Mucosa of stomach (tissue), 1 donor: ENCODE measurements at regions not wholly inside any gene's neighbourhood (a gene's known extent, or its start where the extent isn't known, plus 50 kb on each side); places are given as distances from the start of the nearest gene placed in this dataset.

Source experiments
- H3K27me3 ChIP-seq: one replicate; pipeline ENCODE4 v1.7.0; 2013; ENCODE audit warnings: mild to moderate bottlenecking, low read length; ENCODE audit not compliant: control insufficient read depth, insufficient read depth
- H3K36me3 ChIP-seq: one replicate; pipeline ENCODE4 v1.7.0; 2013; ENCODE audit warnings: low read length; ENCODE audit not compliant: control insufficient read depth, insufficient read depth
- H3K4me1 ChIP-seq: one replicate; pipeline ENCODE4 v1.7.0; 2013; ENCODE audit warnings: mild to moderate bottlenecking, low read length; ENCODE audit not compliant: control insufficient read depth, insufficient read depth
- H3K4me3 ChIP-seq: one replicate; pipeline ENCODE4 v1.7.0; 2013; ENCODE audit warnings: low read length
- H3K9ac ChIP-seq: one replicate; pipeline ENCODE4 v1.7.0; 2013; ENCODE audit warnings: mild to moderate bottlenecking, low read length, moderate library complexity
- H3K9me3 ChIP-seq: one replicate; pipeline ENCODE4 v1.7.0; 2013; ENCODE audit warnings: mild to moderate bottlenecking, low read length, moderate library complexity; ENCODE audit not compliant: control insufficient read depth
- donor health status: Pancreatic carcinoma.

DNA sequence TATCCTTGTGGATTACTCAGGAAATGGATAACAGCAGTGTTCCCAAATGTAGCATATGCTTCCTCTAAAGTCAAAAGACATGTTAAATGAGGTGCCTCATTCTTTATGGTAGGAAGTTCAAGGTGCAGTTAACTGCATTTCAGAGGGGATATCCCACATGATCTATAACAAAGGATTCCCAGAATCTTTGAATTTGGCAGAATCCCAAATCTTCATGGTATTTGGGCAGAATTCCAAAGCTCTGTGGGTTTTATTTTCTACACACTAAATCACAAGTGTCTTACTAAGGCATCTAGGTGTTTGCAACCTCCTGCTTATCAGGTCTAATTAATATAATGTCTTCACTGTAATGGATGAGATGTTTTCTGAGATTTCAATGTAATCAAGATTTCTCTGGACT lies 364.3 kb upstream of the MAN1A1 start:
- H3K27me3 ChIP-seq = no peaks in the 10 kb centered on the region
- H3K4me3 ChIP-seq = no peak overlapping the region
- H3K9me3 ChIP-seq = no peaks in the 10 kb centered on the region
- no peaks in the 10 kb centered on the region for H3K36me3 ChIP-seq
- H3K4me1 ChIP-seq = no peaks in the 10 kb centered on the region
- no peak overlapping the region for H3K9ac ChIP-seq

DNA sequence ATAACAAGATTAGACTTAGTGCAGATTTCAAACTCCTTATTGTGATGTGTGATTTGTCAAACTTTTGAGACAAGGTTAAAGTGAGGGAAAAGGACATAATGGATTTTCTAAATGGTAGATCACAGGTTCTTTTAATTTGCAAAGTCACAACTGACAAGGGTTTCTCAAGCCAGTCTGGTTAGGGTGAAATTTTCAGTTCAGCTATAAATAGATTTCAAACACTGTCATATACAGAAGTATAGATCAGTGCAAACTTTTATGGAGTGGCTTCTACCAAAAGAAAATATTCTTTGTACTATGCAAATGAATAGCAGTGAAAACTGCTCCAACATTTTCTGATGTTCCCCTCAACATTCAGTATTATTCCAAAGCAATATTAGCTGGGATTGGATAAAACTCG lies 337.1 kb upstream of the MAN1A1 start:
- no peaks in the 10 kb centered on the region for H3K36me3 ChIP-seq
- H3K9ac ChIP-seq = no peak overlapping the region
- no peaks in the 10 kb centered on the region for H3K9me3 ChIP-seq
- H3K27me3 ChIP-seq = no peaks in the 10 kb centered on the region
- no peaks in the 10 kb centered on the region for H3K4me1 ChIP-seq
- no peak overlapping the region for H3K4me3 ChIP-seq

DNA sequence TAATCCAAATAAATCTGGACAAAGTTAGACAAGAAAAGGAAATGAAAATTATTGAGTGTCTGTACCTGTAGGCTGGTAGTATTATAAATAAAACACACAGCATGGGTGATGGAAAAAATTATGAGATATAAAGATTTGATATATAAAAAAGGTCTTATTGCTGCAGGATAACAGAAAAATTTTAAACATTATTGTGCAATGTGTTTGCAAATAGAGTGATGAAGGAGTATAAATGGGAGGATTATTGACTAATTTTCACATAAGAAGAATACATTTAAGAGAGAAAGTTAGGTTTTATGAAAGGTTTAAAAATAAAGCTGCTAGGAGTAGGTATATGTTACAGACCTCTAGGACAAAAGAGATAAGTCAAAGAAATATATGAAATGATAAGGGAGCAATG lies 336.7 kb upstream of the MAN1A1 start:
- H3K36me3 ChIP-seq = no peaks in the 10 kb centered on the region

DNA sequence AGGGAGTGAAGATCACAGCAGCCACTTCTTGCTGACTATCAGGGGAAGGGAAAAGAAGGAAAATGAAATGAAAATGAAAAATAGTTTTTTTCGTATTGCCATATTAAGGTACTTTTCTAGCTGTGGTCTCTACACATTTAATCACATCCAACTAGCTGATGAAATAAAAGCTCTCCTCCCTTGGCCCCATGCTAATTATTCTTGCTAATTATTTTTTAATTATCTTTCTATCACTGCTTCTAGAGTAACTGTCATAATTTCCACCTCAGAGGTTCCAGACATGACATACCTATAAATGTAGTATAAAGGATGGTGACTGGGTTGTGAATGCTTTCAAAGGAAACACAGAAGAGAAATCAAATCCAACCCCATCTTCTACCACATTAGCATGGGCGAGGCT lies 334.1 kb upstream of the MAN1A1 start:
- H3K9me3 ChIP-seq = no peaks in the 10 kb centered on the region
- H3K9ac ChIP-seq = no peak overlapping the region
- no peak overlapping the region for H3K4me3 ChIP-seq
- no peaks in the 10 kb centered on the region for H3K4me1 ChIP-seq
- H3K27me3 ChIP-seq = no peaks in the 10 kb centered on the region
- H3K36me3 ChIP-seq = no peaks in the 10 kb centered on the region

More for the DNA sequence above, 336.7 kb upstream of the MAN1A1 start:
- no peaks in the 10 kb centered on the region for H3K4me1 ChIP-seq
- no peak overlapping the region for H3K9ac ChIP-seq
- no peak overlapping the region for H3K4me3 ChIP-seq
- H3K27me3 ChIP-seq = no peaks in the 10 kb centered on the region
- no peaks in the 10 kb centered on the region for H3K9me3 ChIP-seq

DNA sequence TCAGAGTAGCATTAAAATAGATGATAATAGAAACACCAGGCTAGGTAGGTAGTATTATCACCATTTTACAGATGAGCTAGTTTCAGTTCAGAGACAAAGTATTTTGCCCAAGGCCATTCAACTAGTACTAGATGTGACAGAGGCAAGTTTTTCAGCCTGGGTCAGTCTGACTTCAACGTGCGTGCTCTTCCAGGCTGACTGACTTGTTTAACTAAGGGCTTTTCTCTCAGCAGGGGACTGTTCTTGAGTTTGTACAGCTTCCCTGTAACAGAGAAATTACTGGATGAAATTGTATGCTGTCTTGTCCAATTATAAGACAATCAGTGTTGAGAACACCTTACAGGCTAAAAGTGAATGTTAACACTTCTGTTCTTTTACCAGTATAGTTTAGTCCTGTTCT lies 333.5 kb upstream of the MAN1A1 start:
- H3K9ac ChIP-seq = no peak overlapping the region
- no peak overlapping the region for H3K4me3 ChIP-seq
- H3K9me3 ChIP-seq = no peaks in the 10 kb centered on the region
- H3K4me1 ChIP-seq = no peaks in the 10 kb centered on the region
- H3K27me3 ChIP-seq = no peaks in the 10 kb centered on the region
- no peaks in the 10 kb centered on the region for H3K36me3 ChIP-seq

DNA sequence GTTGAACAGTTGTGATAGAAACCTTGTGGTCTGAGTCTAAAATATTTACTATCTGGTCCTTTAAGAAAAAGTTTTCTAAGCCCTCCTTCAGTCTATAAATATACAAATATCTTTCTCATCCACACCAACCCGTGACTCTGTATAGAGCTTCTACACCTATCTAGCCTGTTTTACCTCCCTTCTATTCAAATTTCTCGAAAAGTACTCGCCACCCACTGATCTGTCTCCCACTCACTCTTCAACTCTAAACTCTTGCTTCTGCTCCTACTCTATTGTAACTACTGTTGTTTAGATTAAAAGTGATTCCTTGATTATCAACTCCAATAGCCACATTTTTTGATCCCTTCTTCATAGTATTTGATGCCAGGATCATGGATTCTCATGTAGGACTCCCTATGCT lies 329.4 kb upstream of the MAN1A1 start:
- H3K4me1 ChIP-seq = no peaks in the 10 kb centered on the region
- H3K9me3 ChIP-seq = no peaks in the 10 kb centered on the region
- no peaks in the 10 kb centered on the region for H3K27me3 ChIP-seq
- H3K4me3 ChIP-seq = no peak overlapping the region
- H3K36me3 ChIP-seq = no peaks in the 10 kb centered on the region
- no peak overlapping the region for H3K9ac ChIP-seq

DNA sequence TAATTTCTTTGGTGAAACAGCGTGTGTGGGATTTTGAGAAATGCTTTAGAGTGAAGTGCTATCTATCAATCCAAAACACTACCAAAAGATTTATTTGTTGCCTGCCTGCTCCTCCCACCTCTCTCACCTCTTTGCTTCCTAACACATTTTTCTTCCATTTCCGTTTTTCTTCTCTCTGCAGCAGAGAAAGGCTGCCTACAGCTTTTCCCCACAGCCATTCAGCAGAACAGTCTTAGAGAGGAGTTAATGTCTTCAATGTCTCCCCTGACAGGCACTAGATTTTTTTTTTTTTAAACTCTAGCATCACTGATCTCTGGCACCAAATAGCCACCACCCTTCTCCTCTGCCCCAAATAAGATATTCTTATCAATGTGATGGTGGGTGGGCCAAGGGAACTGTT lies 327.8 kb upstream of the MAN1A1 start:
- no peaks in the 10 kb centered on the region for H3K36me3 ChIP-seq
- no peaks in the 10 kb centered on the region for H3K4me1 ChIP-seq
- no peak overlapping the region for H3K4me3 ChIP-seq
- H3K9me3 ChIP-seq = no peaks in the 10 kb centered on the region
- H3K9ac ChIP-seq = no peak overlapping the region
- no peaks in the 10 kb centered on the region for H3K27me3 ChIP-seq

DNA sequence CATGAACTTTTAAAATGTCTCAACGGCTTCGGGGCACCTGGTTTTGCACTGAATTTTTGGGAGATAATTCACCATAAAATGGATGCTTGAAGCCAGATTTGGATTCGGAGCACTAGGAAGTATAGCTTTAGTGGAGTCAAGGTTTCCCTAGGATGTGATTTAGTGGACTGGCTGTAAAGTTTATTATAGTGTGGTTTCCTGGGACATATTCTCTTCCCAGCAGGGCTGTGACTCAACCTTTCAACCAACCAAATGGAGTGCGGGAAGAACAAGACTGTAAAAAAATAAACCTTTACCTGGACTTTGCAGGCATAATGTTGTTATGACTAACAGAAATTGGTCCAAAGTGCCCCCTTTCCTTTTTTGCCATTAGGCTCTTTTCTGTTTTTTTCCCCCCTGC lies 327.4 kb upstream of the MAN1A1 start:
- Histone ChIP-seq H3K9me3 (no peaks in the 10 kb centered on the region), H3K4me3 (no peak overlapping the region), H3K9ac (no peak overlapping the region), H3K27me3 (no peaks in the 10 kb centered on the region), H3K36me3 (no peaks in the 10 kb centered on the region), H3K4me1 (no peaks in the 10 kb centered on the region)

DNA sequence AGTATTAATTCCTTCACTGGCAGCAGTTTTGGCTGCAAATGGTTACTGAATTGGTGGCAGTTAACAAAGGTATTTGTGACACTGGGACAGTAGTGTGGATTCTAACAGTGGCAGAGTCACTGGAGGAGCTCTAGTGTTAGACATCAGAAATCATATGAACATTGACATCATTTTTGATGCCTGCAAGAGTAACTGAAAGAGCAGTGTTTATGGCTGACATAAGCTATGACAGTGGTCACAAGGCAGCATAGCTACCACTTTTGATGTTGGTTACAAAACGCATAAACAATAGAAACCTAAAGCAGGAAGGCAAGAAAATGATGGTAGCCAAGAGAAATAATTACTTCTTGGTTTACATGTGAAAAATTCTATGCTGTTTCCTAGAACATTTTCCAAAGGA lies 326.7 kb upstream of the MAN1A1 start:
- Histone ChIP-seq H3K36me3 (no peaks in the 10 kb centered on the region), H3K27me3 (no peaks in the 10 kb centered on the region), H3K4me1 (no peaks in the 10 kb centered on the region), H3K9ac (no peak overlapping the region), H3K9me3 (no peaks in the 10 kb centered on the region), H3K4me3 (no peak overlapping the region)

DNA sequence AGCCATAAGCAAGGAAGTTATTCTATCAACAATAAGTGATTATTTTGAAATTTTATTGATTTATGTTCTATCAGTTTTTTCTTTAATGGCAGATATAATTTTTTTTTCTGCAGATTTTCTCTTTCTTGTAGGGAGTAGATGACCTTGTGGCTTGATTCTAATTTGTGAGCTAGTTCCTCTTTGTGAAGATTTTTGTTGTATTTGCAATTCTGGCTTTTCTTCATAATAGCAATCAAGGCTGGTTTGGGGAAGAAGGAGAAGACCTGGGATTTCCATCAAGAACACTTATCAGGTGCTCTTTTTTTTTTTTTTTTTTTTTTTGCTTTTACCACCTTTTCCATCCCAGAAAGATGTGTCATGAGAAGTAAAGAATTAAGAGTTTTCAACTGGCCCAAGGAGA lies 324.2 kb upstream of the MAN1A1 start:
- H3K9me3 ChIP-seq = no peaks in the 10 kb centered on the region
- no peak overlapping the region for H3K4me3 ChIP-seq
- H3K9ac ChIP-seq = no peak overlapping the region
- H3K4me1 ChIP-seq = no peaks in the 10 kb centered on the region
- no peaks in the 10 kb centered on the region for H3K27me3 ChIP-seq
- no peaks in the 10 kb centered on the region for H3K36me3 ChIP-seq

DNA sequence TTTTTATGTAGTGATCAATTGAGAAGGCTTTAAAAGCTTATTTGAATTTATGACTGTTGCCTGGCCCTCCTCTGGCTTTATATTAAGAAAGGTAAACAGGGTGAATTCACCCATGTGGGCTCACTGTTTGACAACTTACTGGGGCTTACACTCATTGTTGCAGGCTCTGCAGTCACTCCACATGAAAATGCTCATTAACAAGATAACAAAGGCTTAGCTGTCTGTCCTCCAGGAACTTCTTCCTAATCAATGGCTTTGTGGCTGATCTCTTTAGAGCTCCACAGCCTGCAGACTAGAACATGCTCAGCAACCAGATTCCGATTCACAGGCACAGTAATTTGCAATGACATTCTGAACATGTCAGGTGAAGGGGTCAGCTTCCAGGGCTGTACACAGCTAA lies 323.2 kb upstream of the MAN1A1 start:
- H3K27me3 ChIP-seq = no peaks in the 10 kb centered on the region
- no peaks in the 10 kb centered on the region for H3K36me3 ChIP-seq
- H3K4me1 ChIP-seq = no peaks in the 10 kb centered on the region
- no peak overlapping the region for H3K9ac ChIP-seq
- no peak overlapping the region for H3K4me3 ChIP-seq
- H3K9me3 ChIP-seq = no peaks in the 10 kb centered on the region

DNA sequence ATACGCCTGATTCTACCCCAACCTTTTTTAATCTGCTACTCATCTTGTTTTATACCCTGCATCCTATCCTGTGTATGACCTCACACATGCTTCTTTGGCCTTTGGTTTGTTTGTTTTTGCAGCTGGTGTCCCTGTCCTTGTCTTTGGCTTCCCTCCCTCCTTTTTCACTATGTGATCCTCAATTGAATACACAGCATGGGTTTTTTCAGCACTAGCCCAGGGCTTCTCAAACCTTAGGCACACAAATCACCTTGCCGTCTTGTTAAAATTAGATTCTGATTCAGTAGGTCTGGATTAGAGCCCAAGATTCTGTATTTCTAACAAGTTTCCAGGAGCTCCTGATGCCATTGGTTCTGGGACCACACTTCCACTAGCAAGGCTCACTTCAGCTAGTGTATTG lies 321.5 kb upstream of the MAN1A1 start:
- Histone ChIP-seq H3K9ac (no peak overlapping the region), H3K4me1 (no peaks in the 10 kb centered on the region)

DNA sequence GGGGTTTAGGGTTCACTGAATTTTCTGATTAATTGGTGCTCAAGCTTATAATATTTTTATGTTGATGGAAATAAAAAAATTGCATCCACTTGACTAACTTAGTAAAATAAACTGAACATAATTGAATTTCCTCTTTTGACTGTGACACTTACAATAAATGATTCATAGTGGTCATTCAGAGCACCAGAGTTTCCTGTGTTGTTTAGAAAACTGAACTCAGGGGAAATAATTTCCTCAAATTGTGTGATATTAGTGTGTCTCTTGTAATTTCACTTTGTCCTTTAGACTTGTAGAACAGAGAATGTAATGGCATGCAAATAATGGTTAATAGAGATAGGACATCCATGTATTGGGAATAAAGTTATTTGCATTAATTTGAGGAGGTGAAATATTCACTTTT lies 319.7 kb upstream of the MAN1A1 start:
- no peak overlapping the region for H3K4me3 ChIP-seq
- H3K9ac ChIP-seq = no peak overlapping the region
- H3K9me3 ChIP-seq = no peaks in the 10 kb centered on the region
- H3K36me3 ChIP-seq = no peaks in the 10 kb centered on the region
- H3K27me3 ChIP-seq = no peaks in the 10 kb centered on the region
- H3K4me1 ChIP-seq = no peaks in the 10 kb centered on the region

More for the DNA sequence above, 321.5 kb upstream of the MAN1A1 start:
- H3K36me3 ChIP-seq = no peaks in the 10 kb centered on the region
- H3K4me3 ChIP-seq = no peak overlapping the region
- no peaks in the 10 kb centered on the region for H3K27me3 ChIP-seq
- H3K9me3 ChIP-seq = no peaks in the 10 kb centered on the region
